ENCODE measurements at regions not wholly inside any gene's neighbourhood (a gene's known extent, or its start where the extent isn't known, plus 50 kb on each side); places are given as distances from the start of the nearest gene placed in this dataset.
"Not testable (repeated sequence)": the region's sequence is repeated elsewhere in the genome, so short reads cannot be mapped to it uniquely, and the experiment has no call there.

DNA sequence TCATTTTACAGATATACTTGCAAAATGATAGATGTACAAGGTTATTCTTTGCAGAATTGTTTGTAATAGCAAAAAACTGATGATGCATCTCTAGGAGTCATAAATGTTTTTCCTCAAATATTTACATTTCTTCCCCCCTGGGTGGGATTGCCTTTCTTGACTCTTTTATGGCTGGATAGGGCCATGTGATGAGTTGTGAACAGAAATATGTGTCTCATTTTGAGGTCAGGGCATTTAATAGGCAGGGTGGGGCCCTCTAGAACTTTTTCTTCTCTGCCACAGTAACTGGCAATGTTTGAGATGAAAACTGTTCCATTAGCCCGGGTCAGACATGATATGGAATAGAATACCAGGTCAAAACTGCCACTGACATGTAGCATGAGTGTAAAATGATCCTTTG lies 159.5 kb upstream of the SYNCRIP start:
- no peak for DNase-seq

DNA sequence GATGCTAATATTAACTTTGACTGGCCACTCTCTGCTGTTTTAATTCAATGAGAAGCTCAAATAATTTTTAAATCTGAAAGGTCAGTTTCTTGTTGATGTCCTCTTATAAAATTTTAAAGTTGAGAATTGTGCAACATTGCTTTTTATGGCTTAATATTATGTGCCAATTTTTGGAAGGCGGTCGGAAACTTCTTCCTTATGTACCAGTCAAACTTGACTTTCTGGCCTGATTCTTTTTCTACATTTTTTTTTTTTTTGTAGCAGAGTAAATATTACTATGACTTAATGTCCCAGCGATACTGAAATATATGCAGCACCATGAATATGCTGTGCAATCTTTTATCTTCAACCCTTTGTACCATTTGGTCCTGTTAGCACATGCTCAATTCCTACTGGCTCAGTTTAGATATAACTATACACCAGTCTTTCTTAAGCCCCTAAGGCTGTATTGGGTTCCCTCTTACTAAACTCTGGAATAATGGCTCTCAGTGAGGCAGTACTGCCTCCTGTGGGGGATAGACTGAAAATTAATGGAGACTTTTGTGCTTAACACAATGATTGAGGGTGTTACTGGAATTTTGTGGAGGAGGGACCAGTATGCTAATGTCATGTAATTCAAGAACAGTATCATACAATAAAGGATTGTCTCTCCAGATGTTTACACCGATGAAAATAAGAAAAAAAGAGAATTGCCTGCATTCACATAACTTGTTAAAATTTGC lies 156.4 kb upstream of the SYNCRIP start:
- DNase-seq = no peak

DNA sequence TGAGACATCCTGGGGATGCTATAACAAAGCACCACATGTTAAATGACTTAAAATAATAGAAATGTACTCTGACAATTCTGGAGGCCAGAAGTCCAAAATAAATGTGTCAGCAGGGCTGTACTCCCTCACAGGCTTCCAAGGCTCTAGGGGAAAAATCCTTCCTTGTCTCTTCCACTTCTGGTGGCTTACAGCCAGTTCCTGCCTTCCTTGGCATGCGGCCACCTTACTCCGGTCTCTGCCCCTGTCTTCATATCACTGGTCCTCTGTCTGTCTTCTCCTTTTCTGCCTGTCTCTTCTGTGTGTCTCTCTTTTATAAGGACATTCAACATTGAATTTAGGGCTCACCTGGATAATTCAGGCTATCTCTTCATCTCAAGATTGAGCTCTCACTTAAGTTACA lies 155.3 kb upstream of the SYNCRIP start:
- DNase-seq = no peak

DNA sequence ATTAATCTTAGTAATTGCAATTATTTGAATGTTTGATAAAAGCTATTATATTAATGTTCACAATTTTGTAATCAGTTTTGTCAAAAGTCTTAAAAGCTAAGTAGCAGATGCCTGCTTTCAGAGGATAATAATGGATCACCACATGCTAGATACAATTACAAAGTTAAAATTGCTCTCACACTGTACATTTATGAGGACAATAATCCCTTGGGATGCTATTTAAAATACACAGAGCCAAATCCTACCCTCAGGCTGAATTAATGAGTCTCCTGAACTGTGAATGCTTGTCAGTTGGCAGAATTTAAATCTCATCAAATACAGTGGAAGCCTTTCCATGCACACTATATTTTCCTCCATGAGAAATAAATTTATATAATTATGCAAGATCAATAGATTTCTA lies 153.3 kb upstream of the SYNCRIP start:
- no peak for DNase-seq

DNA sequence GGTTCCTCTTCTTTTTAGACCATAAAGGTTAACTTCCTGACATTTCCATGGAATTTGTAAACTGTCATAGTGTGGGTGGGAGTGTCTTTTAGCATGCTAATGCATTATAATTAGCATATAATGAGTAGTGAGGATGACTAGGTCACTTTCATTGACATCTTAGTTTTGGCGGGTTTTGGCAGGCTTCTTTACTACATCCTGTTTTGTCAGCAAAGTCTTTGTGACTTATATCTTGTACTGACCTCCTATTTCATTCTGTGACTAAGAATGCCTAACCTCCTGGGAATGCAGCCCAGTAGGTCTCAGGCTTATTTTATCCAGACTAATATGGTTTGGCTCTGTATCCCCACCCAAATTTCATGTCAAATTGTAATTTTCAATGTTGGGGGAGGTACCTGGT lies 149.6 kb upstream of the SYNCRIP start:
- DNase-seq = no peak

DNA sequence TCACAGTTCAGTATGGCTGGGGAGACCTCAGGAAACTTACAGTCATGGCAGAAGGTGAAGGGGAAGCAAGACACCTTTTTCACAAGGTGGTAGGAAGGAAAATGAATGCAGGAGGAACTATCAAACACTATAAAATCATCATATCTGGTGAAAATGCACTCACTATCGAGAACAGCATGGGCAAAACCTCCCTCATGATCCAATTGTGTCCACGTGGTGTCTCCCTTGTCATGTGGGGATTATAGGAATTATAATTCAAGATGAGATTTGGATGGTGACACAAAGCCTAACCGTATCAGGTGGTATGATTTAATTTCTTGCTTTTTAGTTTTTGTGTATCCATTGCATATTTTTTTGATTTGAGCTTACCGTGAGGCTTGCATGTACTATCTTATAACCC lies 133.2 kb upstream of the SYNCRIP start:
- no peak for DNase-seq

DNA sequence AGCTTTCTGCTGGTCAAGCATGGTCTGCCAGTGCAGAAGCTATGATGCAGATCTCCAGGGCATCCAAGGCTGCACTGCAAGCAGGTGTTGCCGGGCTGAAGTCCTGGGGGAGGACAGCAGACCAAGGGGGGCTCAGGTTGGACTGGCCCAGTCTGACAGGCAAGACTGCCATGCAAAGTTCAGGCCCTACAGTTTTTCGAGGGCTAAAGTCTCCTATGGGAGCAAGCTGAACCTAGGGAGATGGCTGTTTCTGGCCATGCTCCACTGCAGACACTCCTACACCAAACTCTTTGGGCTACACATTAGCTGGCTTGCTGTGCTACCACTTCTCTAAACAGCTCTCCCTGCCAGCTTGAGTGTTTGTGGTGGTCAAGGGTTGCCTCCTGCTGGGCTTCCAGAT lies 130.0 kb upstream of the SYNCRIP start:
- DNase-seq = no peak

DNA sequence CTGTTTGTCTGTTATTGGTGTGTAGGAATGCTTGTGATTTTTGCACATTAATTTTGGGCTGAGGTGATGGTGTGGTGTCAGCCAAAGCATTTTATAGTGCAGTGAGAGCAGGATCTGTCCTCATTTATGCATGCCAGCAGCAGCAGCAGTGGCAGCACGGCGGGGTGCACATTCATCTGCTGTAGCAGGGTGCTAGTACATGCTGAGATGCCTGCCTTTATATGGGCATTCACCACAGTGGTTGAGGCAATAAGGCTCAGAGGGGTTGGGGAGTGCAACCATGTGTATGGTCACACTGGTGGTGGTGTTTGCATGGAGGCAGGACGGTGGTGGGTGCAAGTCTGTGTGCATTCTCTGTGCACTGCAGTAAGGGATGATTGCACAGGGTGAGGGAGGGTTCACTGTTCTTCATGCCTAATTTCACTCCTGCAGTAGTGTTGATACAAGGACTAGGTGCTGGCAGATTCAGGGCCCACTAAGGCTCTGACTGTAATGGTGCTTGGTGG lies 129.3 kb upstream of the SYNCRIP start:
- no peak for DNase-seq

DNA sequence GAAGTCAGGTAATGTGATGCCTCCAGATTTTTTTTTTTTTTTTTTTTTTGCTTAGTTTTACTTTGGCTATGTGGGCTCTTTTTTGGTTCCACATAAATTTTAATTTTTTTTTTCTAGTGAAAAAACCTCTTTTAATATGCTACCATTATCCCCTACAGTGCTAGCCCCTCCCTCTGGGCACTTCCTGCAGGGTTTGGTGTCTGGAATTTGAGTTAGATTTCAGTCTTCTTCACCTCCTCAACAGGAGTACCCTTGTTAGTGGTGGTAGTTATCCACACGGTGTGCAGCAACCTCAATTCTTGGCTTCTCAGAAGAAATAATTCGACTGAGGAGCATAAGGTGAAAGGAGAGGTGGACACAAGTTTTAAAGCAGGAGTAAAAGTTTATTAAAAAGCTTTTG lies 128.8 kb upstream of the SYNCRIP start:
- DNase-seq = no peak

DNA sequence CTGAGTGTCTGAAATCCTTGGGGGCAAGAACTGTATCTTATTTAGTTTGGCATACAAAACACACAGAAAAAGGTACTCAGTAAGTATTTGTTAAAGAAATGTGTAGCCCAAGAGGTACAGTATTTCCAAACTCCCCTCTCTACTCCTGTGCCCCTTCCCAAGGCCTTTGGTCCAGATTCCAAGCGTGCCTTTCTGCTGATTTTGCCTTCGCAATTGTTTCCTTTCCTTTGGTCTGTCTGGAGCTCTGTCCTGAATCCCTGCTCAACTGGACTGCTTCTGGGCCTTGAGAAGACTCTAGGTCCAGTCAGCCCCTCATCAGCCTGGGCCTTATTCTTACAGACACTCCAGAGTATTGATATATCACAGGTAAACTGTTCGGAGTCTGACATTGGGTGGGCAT lies 122.2 kb upstream of the SYNCRIP start:
- no peak for DNase-seq

DNA sequence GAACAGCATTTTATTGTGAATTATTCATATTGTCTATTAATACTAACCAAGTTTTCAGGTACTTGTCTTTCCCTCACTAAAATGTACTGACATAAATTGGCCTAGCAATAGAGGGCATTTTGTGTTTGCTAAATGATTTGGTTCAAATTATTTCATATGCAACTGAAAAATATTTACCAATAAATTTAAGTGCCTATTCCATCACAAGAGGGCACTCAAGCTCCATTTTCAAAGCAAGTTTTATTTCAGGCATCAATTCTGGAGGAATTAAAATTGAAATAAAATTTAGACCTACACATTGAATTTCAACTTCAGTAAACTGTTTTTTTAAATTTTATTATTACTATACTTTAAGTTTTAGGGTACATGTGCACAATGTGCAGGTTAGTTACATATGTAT lies 114.3 kb upstream of the SYNCRIP start:
- DNase-seq = no peak

DNA sequence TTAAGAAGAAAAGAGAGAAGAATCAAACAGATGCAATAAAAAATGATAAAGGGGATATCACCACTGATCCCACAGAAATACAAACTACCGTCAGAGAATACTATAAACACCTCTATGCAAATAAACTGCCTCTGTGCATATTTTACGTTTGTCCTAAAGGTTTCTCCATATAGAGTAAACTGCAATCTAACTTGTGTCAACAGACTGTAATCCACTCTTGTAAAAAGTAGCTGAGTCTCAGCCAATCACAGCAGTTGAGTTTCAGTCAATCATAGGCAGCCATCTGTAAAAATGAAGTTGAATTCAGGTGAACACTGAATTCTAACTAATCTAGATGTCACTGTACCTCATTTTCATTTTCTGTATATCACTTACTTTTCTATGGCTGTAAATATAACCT lies 112.2 kb upstream of the SYNCRIP start:
- DNase-seq = no peak

DNA sequence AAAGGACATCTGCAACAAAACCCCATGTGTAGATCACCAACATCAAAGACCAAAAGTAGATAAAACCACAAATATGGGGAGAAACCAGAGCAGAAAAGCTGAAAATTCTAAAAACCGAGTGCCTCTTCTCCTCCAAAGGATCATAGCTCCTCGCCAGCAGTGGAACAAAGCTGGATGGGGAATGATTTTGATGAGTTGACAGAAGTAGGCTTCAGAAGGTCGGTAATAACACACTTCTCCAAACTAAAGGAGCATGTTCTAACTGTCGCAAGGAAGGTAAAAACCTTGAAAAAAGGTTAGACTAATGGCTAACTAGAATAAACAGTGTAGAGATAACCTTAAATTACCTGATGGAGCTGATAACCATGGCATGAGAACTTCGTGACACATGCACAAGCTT lies 109.9 kb upstream of the SYNCRIP start:
- DNase-seq = no peak

DNA sequence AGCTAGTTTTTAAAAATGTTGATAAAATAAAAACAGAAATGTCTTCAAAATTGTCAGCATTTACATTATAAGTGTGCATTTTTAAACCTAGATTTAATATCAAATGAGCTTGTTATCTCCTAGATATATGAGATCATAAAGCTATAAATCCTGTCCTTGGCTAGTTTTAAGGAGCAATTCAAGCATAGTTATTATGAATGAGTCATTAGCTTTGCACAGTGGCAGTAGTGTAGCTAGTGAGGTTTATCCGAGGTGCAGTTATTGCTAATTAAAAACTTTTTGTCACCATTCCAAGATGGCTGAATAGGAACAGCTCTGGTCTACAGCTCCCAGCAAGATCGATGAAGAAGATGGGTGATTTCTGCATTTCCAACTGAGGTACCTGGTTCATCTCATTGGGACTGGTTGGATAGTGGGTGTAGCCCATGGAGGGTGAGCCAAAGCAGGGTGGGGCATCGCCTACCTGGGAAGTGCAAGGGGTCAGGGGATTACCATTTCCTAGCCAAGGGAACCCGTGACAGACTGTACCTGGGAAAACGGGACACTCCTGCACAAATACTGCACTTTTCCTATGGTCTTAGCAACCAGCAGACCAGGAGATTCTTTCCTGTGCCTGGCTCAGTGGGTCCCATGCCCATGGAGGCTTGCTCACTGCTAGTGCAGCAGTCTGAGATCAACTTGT lies 108.8 kb upstream of the SYNCRIP start:
- no peak for DNase-seq

DNA sequence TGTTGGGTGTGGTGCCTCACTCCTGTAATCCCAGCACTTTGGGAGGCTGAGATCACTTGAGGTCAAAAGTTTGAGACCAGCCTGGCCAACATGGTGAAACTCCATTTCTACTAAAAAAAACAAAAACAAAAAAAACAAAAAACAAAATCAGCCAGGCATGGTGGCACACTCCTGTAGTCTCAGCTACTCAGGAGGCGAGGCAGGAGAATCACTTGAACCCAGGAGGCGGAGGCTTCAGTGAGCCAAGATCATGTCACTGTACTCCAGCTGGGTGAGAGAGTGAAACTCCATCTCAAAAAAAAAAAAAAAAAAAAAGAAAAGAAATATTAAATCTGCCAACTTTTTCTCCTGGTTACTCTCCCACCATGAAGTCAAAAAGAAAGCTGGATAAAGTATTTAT lies 107.5 kb upstream of the SYNCRIP start:
- not testable (repeated sequence) for DNase-seq

DNA sequence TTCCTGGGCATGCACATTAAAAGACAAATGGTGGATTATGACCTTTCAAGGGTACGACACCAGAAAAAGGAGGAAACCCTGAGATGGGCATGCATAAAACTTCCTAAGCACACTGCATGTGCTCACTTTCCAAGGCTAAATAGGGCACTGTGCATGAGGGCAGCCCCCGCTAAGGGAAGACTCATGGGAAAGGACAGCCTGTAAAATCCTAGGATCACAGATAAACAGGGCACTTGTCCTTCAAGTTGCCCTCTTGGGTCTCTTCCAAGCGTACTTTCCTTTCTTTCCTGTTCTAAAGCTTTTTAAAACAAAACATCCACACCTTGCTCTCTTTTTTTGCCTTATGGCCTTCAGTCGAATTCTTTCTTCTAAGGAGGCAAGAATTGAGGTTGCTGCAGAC lies 106.5 kb upstream of the SYNCRIP start:
- no peak for DNase-seq

DNA sequence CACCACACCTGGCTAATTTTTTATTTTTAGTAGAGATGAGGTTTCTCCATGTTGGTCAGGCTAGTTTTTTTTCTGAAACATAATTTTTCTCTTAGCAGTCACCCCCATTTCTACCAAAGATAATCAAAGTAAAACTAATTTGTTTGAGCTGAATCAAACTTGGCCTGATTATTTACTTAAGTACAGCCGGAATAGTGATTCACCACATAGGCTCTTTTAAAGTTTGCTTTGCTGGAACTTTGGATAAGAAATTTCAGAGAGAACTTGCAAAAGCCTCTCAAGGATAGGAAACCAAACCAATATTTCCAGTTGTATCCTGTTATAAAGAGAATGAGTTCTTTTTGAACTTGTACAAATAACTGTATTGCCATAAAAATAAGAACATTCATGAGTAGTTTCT lies 105.0 kb upstream of the SYNCRIP start:
- DNase-seq = no peak

DNA sequence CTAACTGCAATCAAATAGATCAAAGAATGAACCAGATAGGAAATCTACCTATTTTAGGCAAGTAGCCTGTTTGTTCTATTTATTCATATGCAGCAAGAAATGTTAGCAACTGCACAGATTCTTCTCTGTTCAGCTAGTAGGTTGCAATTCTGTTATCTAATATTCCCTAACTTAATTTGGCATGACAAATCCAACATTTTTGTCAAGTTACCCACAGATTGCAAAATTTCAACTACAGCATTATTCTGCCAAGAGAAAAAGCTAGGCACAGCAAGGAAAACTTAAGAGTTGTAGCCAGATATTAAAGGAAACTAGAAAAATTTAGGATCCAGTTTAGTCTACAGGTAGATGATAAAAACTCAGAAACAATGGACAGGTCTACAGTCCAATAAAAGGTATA lies 104.4 kb upstream of the SYNCRIP start:
- no peak for DNase-seq

DNA sequence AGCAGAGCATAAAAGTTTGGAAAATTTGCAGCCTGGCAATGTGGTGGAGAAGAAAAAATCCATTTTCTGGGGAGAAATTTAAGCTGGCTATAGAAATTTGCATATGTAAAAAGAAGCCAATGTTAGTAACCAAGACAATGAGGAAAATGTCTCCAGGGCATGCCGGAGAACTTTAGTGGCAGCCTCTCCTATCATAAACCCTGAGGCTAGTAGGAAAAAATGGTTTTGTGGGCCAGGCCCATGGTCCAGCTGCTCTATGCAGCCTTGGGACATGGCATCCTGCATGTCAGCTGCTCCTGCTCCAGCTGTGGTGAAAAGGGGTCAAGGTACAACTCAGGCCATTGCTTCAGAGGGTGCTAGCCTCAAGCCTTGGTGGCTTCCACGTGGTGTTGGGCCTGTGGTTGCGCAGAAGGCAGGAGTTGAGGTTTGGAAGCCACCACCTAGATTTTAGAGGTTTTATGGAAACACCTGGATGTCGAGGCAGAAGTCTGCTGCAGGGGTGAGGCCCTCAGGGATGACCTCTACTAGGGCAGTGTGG lies 101.8 kb upstream of the SYNCRIP start:
- no peak for DNase-seq

DNA sequence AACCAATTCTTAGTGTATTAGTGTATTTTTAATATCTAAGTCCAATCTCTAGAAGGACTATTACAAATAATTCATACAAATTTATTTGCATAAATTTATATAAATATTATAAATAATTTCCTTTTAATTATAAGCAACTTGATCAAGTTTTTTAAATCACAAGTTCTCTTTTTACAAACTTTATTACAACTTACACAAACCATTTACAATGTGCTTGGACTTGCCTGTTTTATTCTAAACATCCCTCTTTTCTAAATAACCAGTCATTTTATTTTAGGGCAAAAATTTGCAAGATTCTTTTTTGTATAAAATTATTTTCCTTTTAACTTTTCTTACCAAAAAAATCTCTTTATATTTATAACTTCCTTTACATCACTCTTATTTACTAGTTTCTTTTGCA lies 83.5 kb upstream of the SYNCRIP start:
- no peak for DNase-seq

DNA sequence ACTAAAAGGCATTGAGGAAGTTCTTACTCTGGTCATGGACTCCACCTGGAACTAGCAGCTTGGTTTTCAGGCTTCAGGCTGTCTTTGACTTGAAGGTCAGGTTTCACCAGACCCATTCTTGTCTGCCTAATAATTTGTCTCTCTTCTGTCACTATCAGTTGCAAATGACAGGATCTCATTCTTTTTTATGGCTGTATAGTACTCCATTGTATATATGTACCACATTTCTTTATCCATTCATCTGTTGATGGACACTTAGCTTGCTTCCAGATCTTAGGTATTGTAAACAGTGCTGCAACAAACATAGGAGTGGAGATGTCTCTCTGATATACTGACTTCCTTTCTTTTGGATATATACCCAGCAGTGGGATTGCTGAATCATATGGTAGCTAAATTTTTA lies 73.1 kb upstream of the SYNCRIP start:
- no peak for DNase-seq

DNA sequence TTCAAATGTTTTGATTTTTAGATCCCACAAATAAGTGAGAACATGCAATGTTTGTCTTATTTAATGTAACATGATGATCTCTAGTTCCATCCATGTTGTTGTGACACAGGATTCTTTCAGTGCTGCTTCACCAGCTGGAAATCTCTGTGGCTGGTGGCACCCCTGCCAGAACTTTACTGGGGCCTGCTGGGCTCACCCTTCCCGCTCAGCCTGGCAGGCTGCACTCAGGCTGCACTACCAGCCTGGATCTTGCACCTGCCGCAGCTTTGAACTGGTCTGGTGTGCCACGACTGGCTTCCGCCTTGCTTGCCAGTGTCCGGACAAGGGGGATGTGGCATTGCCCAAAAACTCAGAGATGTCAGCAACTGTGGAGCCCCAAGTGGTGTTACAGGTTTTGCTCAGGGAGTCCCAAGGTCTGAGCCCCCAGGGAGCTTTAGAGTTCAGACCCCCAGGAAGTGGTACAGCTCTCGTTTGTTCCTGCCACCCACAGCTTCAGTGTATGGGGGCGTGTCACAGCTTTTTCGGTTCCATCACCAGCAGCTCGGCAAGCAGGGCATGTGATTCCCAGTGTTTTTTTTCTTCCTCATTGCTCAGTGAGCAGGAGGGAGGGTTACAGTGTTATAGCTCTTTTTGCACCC lies 72.3 kb upstream of the SYNCRIP start:
- no peak for DNase-seq

DNA sequence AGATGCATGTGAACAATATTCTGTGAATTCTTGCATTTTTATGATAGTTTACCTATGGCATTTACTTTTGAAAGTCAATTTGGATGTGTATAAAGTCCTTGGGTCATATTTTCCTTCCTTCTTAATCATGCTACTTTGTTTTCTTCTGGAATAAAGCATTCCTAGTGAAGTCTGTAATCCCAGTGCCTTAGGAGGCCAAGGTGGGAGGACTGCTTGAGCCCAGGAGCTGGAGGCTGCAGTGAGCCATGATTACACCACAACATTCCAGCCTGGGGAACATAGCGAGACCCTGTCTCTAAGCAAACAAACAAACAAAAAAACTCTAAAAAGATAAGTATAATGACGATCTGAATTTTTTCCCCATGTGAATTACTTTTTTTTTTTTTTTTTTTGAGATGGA lies 69.7 kb upstream of the SYNCRIP start:
- DNase-seq = no peak

DNA sequence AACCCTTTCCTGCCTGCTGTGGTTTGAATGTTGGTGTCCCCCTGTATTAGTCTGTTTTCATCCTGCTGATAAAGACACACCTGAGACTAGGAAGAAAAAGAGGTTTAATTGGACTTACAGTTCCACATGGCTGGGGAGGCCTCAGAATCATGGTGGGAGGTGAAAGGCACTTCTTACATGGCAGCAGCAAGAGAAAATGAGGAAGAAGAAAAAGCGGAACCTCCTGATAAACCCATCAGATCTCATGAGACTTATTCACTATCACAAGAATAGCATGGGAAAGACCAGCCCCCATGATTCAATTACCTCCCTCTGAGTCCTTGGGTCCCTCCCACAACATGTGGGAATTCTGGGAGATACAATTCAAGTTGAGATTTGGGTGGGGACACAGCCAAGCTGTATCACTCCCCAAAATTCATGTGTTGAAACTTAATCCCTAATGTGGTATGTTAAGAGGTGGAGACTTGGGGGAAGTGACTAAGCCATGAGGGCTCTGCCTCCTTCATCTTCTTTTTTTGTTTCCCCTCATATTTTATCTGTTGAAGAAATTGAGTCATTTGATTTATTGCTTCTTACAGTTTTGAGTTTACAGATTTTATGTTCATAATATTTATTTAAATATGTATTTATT lies 64.9 kb upstream of the SYNCRIP start:
- not testable (repeated sequence) for DNase-seq

Data from NCI-H1092 (cell line).